Activated CD4-positive, alpha-beta T cell treated with anti-CD3 and anti-CD28 coated beads, Interleukin-2, amount 10 ng/mL, durations not matched to agents 7 days and 5 days (primary cell): ENCODE measurements at regions not wholly inside any gene's neighbourhood (a gene's known extent, or its start where the extent isn't known, plus 50 kb on each side); places are given as distances from the start of the nearest gene placed in this dataset.

ENCODE experiments used
- CTCF ChIA-PET: fragments of 350-600 bp; sonication (Branson Sonifier 250); formaldehyde crosslinking; loops from one replicate; lab custom pipeline; 2021; ENCODE audit warnings: antibody characterized with exemption; lab: Charles Lee
- POLR2A ChIA-PET: fragments of 350-600 bp; sonication (Branson Sonifier 250); formaldehyde crosslinking; loops from one replicate; lab custom pipeline; 2021; ENCODE audit warnings: antibody characterized with exemption; lab: Charles Lee
- DNase-seq: peaks from one replicate; pipeline ENCODE4 v3.0.0-alpha.2; 2020
- H3K27ac Mint-ChIP-seq: one replicate; pipeline ENCODE4 v1.8.0; 2021; ENCODE audit warnings: mild to moderate bottlenecking, moderate library complexity, mixed read lengths
- H3K27me3 Mint-ChIP-seq: one replicate; pipeline ENCODE4 v1.8.0; 2021; ENCODE audit warnings: mixed read lengths
- H3K36me3 Mint-ChIP-seq: one replicate; pipeline ENCODE4 v1.8.0; 2021; ENCODE audit warnings: low read depth, mixed read lengths
- H3K4me1 Mint-ChIP-seq: one replicate; pipeline ENCODE4 v1.8.0; 2021; ENCODE audit warnings: mixed read lengths
- H3K4me3 Mint-ChIP-seq: one replicate; pipeline ENCODE4 v1.8.0; 2021; ENCODE audit warnings: mild to moderate bottlenecking, moderate library complexity, mixed read lengths
- H3K9me3 Mint-ChIP-seq: one replicate; pipeline ENCODE4 v1.8.0; 2021; ENCODE audit warnings: mixed read lengths

DNA sequence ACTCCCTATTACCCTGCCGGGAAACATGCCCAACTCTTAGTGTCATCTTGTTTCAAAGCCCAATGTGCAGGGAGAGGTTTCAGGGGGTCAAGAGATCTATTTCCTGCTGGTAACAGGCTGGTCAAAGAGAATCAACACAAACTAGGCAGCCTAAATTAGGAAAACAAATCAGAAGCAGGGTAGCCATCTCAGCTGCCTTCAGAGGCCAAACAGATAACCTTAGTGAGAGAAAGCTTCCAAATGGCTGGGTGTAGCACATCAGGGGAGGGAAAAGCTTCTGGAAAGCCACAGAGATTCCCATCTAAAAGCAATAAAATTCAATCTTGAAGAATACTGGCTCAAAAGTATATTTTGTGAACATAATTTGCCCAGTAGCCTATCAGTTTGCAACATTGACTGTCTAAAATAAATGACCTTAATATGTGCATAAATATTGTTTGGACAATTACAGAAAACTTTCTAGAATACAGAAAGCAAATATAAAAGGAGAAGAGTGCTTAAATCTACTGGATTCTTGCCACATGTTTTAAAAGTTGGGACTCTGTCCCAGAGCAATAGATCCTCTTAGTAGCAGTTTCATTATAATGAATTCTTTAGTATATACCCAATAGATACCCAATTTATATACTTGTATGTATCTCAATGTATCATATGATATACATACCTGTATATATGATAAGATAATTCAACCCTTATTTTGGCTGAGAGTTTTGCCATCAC lies 371.9 kb upstream of the RARB start:
- Mint-ChIP-seq H3K9me3 (no peaks in the 10 kb centered on the region), H3K36me3 (no peaks in the 10 kb centered on the region), H3K27ac (no peak overlapping the region), H3K4me3 (no peak overlapping the region), H3K27me3 (no peaks in the 10 kb centered on the region), H3K4me1 (no peaks in the 10 kb centered on the region)
- no peak for DNase-seq
- ChIA-PET CTCF (no interaction called here), POLR2A (no interaction called here)

- H3K4me1 Mint-ChIP-seq = no peaks in the 10 kb centered on the region
- H3K27ac Mint-ChIP-seq = no peak overlapping the region
- DNase-seq = no peak
- H3K36me3 Mint-ChIP-seq = no peaks in the 10 kb centered on the region
- H3K9me3 Mint-ChIP-seq = no peaks in the 10 kb centered on the region
- H3K27me3 Mint-ChIP-seq = no peaks in the 10 kb centered on the region
- ChIA-PET POLR2A (no interaction called here), CTCF (interaction anchor here (1.0 kb wide), 1 partner anchor 17 kb away, joined by 3 read pairs; no protein-coding TSS in a partner anchor)
- H3K4me3 Mint-ChIP-seq = no peak overlapping the region
These were observed 371.2 kb upstream of the RARB start for GRCh38 chr3:25056803-25057351.

DNA sequence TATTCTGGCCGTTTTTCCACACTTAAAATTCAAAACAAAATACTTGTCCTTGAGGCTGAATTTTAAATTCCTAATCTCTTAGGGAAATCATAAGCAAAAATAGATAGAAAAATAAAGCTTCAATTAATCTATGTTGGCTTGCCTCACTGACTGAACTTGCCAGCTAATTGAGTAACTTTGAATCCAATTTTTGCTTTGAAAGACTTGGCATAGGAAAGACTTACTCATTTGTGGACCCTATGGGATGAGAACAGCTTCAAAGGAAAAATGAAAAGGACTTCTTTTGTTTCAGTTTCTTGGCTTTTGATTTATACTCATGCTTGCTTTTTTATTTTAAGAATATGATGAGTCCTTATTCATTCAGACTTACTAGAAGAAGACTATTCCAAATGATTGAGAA lies 370.7 kb upstream of the RARB start:
- no peaks in the 10 kb centered on the region for H3K9me3 Mint-ChIP-seq
- H3K27ac Mint-ChIP-seq = no peak overlapping the region
- no peaks in the 10 kb centered on the region for H3K4me1 Mint-ChIP-seq
- H3K36me3 Mint-ChIP-seq = no peaks in the 10 kb centered on the region
- no peak for DNase-seq
- no peaks in the 10 kb centered on the region for H3K27me3 Mint-ChIP-seq
- ChIA-PET CTCF (interaction anchor here (1.0 kb wide), 1 partner anchor 17 kb away, joined by 3 read pairs; no protein-coding TSS in a partner anchor), POLR2A (no interaction called here)
- H3K4me3 Mint-ChIP-seq = no peak overlapping the region

DNA sequence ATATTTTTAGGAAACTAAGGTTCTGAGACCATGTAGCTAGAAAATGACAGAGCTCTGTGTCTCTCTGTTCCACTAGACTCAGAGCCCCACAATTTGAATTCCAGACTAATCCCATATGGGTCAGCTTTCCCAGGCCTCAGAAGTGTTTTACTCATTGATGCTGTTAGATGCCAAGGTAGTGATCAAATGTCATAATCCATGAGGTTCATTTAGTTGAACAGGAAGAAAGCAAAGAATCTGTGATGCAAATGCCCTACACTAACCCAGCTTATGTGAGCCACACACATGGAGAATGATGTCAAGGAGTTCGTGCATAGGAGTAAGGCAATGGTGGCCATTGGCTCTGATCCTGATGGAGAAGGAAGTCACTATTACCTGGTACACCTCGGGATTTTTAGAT lies 363.4 kb upstream of the RARB start:
- Mint-ChIP-seq H3K4me3 (no peak overlapping the region), H3K27ac (no peak overlapping the region), H3K27me3 (no peaks in the 10 kb centered on the region), H3K9me3 (peaks cover 2% of the 10 kb centered on the region), H3K36me3 (no peaks in the 10 kb centered on the region), H3K4me1 (no peaks in the 10 kb centered on the region)
- ChIA-PET CTCF (no interaction called here), POLR2A (no interaction called here)
- no peak for DNase-seq

- Mint-ChIP-seq H3K27ac (no peak overlapping the region), H3K4me1 (no peaks in the 10 kb centered on the region), H3K36me3 (no peaks in the 10 kb centered on the region), H3K9me3 (peaks cover 8% of the 10 kb centered on the region), H3K27me3 (no peaks in the 10 kb centered on the region), H3K4me3 (no peak overlapping the region)
- CTCF ChIA-PET = interaction anchor here (0.6 kb wide), 1 partner anchor 217 kb away, joined by 4 read pairs; no protein-coding TSS in a partner anchor
- no peak for DNase-seq
- POLR2A ChIA-PET = no interaction called here
These were observed 358.1 kb upstream of the RARB start for GRCh38 chr3:25069970-25070369.

DNA sequence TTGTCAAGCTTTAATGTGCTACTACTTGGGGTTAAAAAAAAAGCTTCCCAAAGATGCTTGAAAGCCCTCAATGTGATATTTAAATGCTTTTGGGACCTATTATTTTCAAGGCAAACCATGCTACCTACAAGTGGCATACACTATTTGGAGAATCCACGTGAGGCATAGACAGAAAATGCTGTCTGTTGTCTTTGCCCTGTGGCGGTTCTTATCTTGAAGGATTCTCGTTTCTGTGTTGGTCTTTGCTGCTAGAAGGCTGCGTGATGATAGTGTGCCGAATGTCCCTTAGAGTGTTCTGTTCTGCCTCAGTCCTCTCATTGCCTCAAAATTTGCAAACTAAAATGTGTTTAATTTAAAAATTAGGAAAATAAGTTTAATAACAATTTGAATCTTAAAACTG lies 356.2 kb upstream of the RARB start:
- Mint-ChIP-seq H3K27me3 (no peaks in the 10 kb centered on the region), H3K4me3 (no peak overlapping the region), H3K27ac (no peak overlapping the region), H3K9me3 (peaks cover 8% of the 10 kb centered on the region), H3K4me1 (no peaks in the 10 kb centered on the region), H3K36me3 (no peaks in the 10 kb centered on the region)
- no peak for DNase-seq
- ChIA-PET CTCF (no interaction called here), POLR2A (no interaction called here)

GRCh38 chr3:25073423-25073822 lies 354.6 kb upstream of the RARB start:
- no peak overlapping the region for H3K27ac Mint-ChIP-seq
- DNase-seq = no peak
- no peaks in the 10 kb centered on the region for H3K27me3 Mint-ChIP-seq
- peaks cover 6% of the 10 kb centered on the region for H3K9me3 Mint-ChIP-seq
- no peaks in the 10 kb centered on the region for H3K36me3 Mint-ChIP-seq
- no peaks in the 10 kb centered on the region for H3K4me1 Mint-ChIP-seq
- no peak overlapping the region for H3K4me3 Mint-ChIP-seq
- ChIA-PET CTCF (no interaction called here), POLR2A (no interaction called here)

- no peak overlapping the region for H3K4me3 Mint-ChIP-seq
- ChIA-PET POLR2A (no interaction called here), CTCF (no interaction called here)
- H3K36me3 Mint-ChIP-seq = no peaks in the 10 kb centered on the region
- DNase-seq = no peak
- no peaks in the 10 kb centered on the region for H3K4me1 Mint-ChIP-seq
- H3K27me3 Mint-ChIP-seq = no peaks in the 10 kb centered on the region
- H3K27ac Mint-ChIP-seq = no peak overlapping the region
- peaks cover 6% of the 10 kb centered on the region for H3K9me3 Mint-ChIP-seq
These were observed 353.9 kb upstream of the RARB start for GRCh38 chr3:25074149-25074548.

- Mint-ChIP-seq H3K4me1 (no peaks in the 10 kb centered on the region), H3K27me3 (no peaks in the 10 kb centered on the region), H3K4me3 (no peak overlapping the region), H3K27ac (no peak overlapping the region), H3K9me3 (no peaks in the 10 kb centered on the region), H3K36me3 (no peaks in the 10 kb centered on the region)
- CTCF ChIA-PET = no interaction called here
- POLR2A ChIA-PET = no interaction called here
- DNase-seq = no peak
These were observed 347.6 kb upstream of the RARB start for GRCh38 chr3:25080461-25080860.

GRCh38 chr3:25084016-25084415 lies 344.0 kb upstream of the RARB start:
- no peak overlapping the region for H3K4me3 Mint-ChIP-seq

GRCh38 chr3:25086721-25087120 lies 341.3 kb upstream of the RARB start:
- no peaks in the 10 kb centered on the region for H3K4me1 Mint-ChIP-seq
- H3K36me3 Mint-ChIP-seq = no peaks in the 10 kb centered on the region
- ChIA-PET POLR2A (no interaction called here), CTCF (no interaction called here)
- no peak overlapping the region for H3K27ac Mint-ChIP-seq
- no peak for DNase-seq
- no peak overlapping the region for H3K4me3 Mint-ChIP-seq
- H3K9me3 Mint-ChIP-seq = no peaks in the 10 kb centered on the region
- H3K27me3 Mint-ChIP-seq = no peaks in the 10 kb centered on the region

More at GRCh38 chr3:25084016-25084415, 344.0 kb upstream of the RARB start:
- Mint-ChIP-seq H3K9me3 (no peaks in the 10 kb centered on the region), H3K27ac (no peak overlapping the region), H3K36me3 (no peaks in the 10 kb centered on the region), H3K27me3 (no peaks in the 10 kb centered on the region), H3K4me1 (no peaks in the 10 kb centered on the region)
- POLR2A ChIA-PET = no interaction called here
- DNase-seq = no peak
- CTCF ChIA-PET = no interaction called here

GRCh38 chr3:25088284-25088683 lies 339.8 kb upstream of the RARB start:
- DNase-seq = no peak
- POLR2A ChIA-PET = no interaction called here
- no peak overlapping the region for H3K4me3 Mint-ChIP-seq
- CTCF ChIA-PET = no interaction called here
- no peaks in the 10 kb centered on the region for H3K4me1 Mint-ChIP-seq
- no peaks in the 10 kb centered on the region for H3K27me3 Mint-ChIP-seq
- H3K27ac Mint-ChIP-seq = no peak overlapping the region
- no peaks in the 10 kb centered on the region for H3K9me3 Mint-ChIP-seq
- no peaks in the 10 kb centered on the region for H3K36me3 Mint-ChIP-seq

DNA sequence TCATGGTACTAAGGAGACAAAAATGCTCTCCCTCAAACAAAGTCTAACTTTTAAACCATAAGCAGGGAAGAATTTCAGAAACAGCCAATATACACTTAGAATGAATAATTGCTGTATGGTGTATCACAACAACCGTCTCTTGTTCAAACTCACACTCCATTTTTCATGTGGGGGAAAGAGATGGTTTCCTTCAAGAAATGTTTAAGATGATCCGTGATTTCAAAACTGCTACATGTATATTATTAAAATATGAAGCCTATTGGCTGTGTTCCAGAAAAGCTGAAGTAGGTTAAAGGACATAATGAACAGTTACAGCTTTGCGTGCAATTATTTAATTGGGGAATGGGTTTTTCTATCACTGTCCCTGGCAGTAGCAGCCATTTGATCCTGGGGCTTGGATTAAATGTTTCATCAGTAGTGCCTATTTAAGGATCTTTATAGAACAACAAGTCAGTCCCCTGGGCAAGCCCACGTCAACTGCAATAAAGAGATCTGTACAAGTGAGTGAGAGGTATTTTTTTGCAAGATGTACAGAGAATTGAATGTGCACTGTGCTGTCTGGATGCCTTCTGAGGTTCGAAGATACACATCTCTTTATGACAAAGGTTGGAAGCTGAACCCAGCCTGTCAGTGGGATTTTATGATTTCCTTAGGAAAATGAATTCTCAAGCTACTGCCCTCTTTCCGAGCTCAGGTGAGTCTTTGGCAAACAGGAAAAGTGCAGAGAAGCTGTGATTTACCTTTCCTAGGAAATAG lies 337.2 kb upstream of the RARB start:
- no peak overlapping the region for H3K4me3 Mint-ChIP-seq
- H3K27me3 Mint-ChIP-seq = no peaks in the 10 kb centered on the region
- no peaks in the 10 kb centered on the region for H3K36me3 Mint-ChIP-seq
- ChIA-PET CTCF (no interaction called here), POLR2A (no interaction called here)
- DNase-seq = no peak
- H3K27ac Mint-ChIP-seq = no peak overlapping the region
- H3K9me3 Mint-ChIP-seq = no peaks in the 10 kb centered on the region
- H3K4me1 Mint-ChIP-seq = no peaks in the 10 kb centered on the region
